Activated naive CD4-positive, alpha-beta T cell treated with anti-CD3 and anti-CD28 coated beads, Interleukin-2, amount 50 U/mL, for 72 hours (primary cell): ENCODE measurements at regions not wholly inside any gene's neighbourhood (a gene's known extent, or its start where the extent isn't known, plus 50 kb on each side); places are given as distances from the start of the nearest gene placed in this dataset.
"Not testable (repeated sequence)": the region's sequence is repeated elsewhere in the genome, so short reads cannot be mapped to it uniquely, and the experiment has no call there.

ENCODE experiments used
- ATAC-seq, 2 donors: fragments of 150-1000 bp; cut with Tn5 transposase; 2 replicates each; pipeline ENCODE4 v1.10.0; 2021; ENCODE audit warnings: mild to moderate bottlenecking in 2 of 2, moderate library complexity in 2 of 2
- DNase-seq, 2 donors: peaks; one replicate each; pipeline ENCODE4 v3.0.0; 2021 to 2022; ENCODE audit warnings: low spot score in 2 of 2
- H3K27ac Mint-ChIP-seq, 2 donors: one replicate each; pipeline ENCODE4 v1.8.0; 2022; ENCODE audit warnings: mild to moderate bottlenecking in 2 of 2, mixed read lengths in 2 of 2
- H3K36me3 Mint-ChIP-seq, 2 donors: one replicate each; pipeline ENCODE4 v1.8.0; 2022; ENCODE audit warnings: mixed read lengths in 2 of 2
- H3K9me3 Mint-ChIP-seq, 2 donors: one replicate each; pipeline ENCODE4 v1.8.0; 2022; ENCODE audit warnings: mixed read lengths in 2 of 2

GRCh38 chr7:19932549-19933249 lies 159.3 kb upstream of the TMEM196 start:
- Mint-ChIP-seq H3K9me3 (peaks cover 14 to 19% of the 10 kb centered on the region in 2 donors), H3K27ac (no peak overlapping the region), H3K36me3 (peaks cover 0 to 11% of the 10 kb centered on the region in 2 donors)
- ATAC-seq (no peak), DNase-seq (no peak)

GRCh38 chr7:19930851-19931250 lies 157.4 kb upstream of the TMEM196 start:
- ATAC-seq (no peak), DNase-seq (no peak)
- H3K9me3 Mint-ChIP-seq: peaks cover 9 to 14% of the 10 kb centered on the region in 2 donors
- no peak overlapping the region for H3K27ac Mint-ChIP-seq
- H3K36me3 Mint-ChIP-seq: peaks cover 0 to 6% of the 10 kb centered on the region in 2 donors

DNA sequence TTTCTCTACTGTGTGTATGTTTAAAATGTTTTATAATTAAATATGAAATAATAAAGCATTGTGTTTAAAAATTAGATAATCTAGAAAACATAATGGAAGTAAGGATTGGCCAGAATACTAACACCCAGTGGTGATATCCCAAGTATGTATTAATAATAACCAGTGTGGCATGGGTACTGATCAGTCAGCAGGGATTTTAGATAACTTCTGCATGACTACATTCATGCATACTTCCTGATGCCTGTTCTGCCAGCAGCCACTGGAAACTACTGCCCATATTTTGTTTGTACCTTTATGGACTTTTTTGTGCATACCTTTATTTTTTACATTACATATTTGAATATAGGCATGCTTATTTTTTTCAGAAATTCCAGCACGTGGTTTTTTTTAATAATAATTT lies 156.6 kb upstream of the TMEM196 start:
- Mint-ChIP-seq H3K36me3 (peaks cover 0 to 3% of the 10 kb centered on the region in 2 donors), H3K27ac (no peak overlapping the region), H3K9me3 (peaks cover 9 to 14% of the 10 kb centered on the region in 2 donors)
- DNase-seq: no peak
- no peak for ATAC-seq

GRCh38 chr7:19928247-19928646 lies 154.8 kb upstream of the TMEM196 start:
- ATAC-seq (peak in 1 of 2 donors; percentile 76), DNase-seq (no peak)
- Mint-ChIP-seq H3K9me3 (peaks cover 5 to 10% of the 10 kb centered on the region in 2 donors), H3K27ac (no peak overlapping the region), H3K36me3 (no peaks in the 10 kb centered on the region)

DNA sequence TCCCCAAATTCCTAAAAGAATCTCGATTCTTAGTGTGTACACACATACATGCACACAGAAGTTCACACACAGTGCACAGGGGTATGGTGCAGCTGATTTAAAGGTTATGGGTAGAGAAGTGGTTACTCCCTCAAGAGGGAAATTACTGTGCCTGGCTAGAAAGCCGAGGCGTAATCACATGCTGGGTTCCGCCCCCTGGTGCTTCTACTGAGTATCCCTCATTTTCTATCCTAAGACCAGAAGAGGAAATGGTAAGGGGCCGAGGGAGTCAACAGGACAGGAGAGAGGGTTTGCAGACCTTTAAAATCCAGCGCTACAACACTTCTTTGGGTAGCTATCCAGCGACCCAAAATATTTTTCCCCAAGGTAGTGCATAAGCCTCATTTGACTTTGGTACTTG lies 147.3 kb upstream of the TMEM196 start:
- Mint-ChIP-seq H3K9me3 (peaks cover 0 to 6% of the 10 kb centered on the region in 2 donors), H3K27ac (no peak overlapping the region), H3K36me3 (no peaks in the 10 kb centered on the region)
- DNase-seq: no peak
- ATAC-seq: no peak

DNA sequence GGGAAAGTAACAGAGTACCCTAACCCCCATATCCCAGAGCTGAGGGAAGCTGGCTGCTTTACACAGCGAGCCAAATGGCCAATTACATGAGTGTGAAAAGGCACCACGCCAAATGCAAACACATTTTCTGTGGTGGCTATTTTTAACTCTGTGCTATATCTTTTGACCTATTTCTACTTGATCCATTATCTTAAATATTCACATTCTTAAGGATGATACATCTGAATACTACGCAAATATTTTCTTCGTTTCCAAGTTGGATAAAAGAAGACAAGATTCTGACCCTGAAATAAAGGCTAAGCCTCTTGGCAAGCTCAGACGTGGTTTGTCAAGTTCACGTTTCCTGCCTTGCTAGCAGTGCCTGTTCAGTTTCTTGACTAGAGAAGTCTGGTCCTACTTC lies 146.7 kb upstream of the TMEM196 start:
- Mint-ChIP-seq H3K36me3 (no peaks in the 10 kb centered on the region), H3K9me3 (peaks cover 0 to 5% of the 10 kb centered on the region in 2 donors), H3K27ac (no peak overlapping the region)
- no peak for ATAC-seq
- DNase-seq: no peak

- no peak overlapping the region for H3K27ac Mint-ChIP-seq
- no peaks in the 10 kb centered on the region for H3K36me3 Mint-ChIP-seq
- ATAC-seq: no peak
- no peak for DNase-seq
- H3K9me3 Mint-ChIP-seq: peaks cover 3 to 5% of the 10 kb centered on the region in 2 donors
Observed at GRCh38 chr7:19919261-19920095, 146.1 kb upstream of the TMEM196 start.

GRCh38 chr7:19916046-19916445 lies 142.6 kb upstream of the TMEM196 start:
- DNase-seq (no peak), ATAC-seq (no peak)
- Mint-ChIP-seq H3K9me3 (peaks cover 0 to 6% of the 10 kb centered on the region in 2 donors), H3K27ac (no peak overlapping the region), H3K36me3 (no peaks in the 10 kb centered on the region)

DNA sequence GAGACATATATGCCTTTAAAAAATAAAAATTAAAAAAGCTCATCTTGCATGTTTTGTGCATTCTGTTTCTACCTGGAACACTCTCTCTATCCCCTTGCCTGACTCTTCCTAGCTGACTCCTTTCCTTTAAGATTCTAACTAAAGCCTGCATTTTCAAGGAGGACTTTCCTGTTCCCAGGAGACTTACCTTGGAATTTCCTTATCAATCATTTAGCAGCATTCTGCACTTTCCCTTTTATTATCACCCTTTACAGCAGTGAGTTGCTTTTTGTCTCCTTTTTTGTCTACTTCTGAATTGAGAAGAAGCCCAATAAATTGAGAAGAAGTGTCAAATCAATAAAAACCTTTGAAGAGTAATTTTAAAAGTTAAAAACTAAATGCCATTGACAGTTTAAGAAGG lies 142.2 kb upstream of the TMEM196 start:
- Mint-ChIP-seq H3K27ac (no peak overlapping the region), H3K9me3 (peaks cover 0 to 6% of the 10 kb centered on the region in 2 donors), H3K36me3 (no peaks in the 10 kb centered on the region)
- no peak for ATAC-seq
- no peak for DNase-seq

- H3K27ac Mint-ChIP-seq: no peak overlapping the region
- no peak for ATAC-seq
- DNase-seq: no peak
- H3K9me3 Mint-ChIP-seq: peaks cover 0 to 6% of the 10 kb centered on the region in 2 donors
- no peaks in the 10 kb centered on the region for H3K36me3 Mint-ChIP-seq
Observed at GRCh38 chr7:19914866-19915265, 141.4 kb upstream of the TMEM196 start.

GRCh38 chr7:19900118-19900517 lies 126.7 kb upstream of the TMEM196 start:
- Mint-ChIP-seq H3K9me3 (peaks cover 6 to 12% of the 10 kb centered on the region in 2 donors), H3K36me3 (no peaks in the 10 kb centered on the region), H3K27ac (no peak overlapping the region)
- ATAC-seq (no peak), DNase-seq (no peak)

DNA sequence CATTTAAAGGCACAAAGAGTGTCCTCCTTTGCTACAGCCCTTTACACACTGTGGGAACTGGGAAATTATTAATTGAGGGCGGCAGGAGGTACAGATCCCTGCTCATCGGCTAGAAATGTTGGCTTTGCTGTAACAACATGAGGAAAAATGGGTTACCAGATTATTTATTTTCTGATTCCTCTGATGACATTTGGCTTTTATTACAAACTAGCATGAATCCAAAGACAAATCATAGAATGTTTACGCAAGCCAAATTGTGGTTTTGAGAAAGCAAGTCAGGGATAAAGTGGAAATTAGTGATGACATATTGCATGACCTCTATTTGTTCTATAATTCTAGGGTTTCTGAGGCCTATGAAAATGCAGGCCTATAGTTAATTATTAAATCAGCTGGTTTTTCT lies 126.1 kb upstream of the TMEM196 start:
- no peak overlapping the region for H3K27ac Mint-ChIP-seq
- DNase-seq (no peak), ATAC-seq (no peak)
- H3K36me3 Mint-ChIP-seq: no peaks in the 10 kb centered on the region
- H3K9me3 Mint-ChIP-seq: peaks cover 8% of the 10 kb centered on the region in 2 donors

GRCh38 chr7:19882893-19883292 lies 109.5 kb upstream of the TMEM196 start:
- not testable (repeated sequence) for DNase-seq, H3K27ac Mint-ChIP-seq, ATAC-seq
- H3K36me3 Mint-ChIP-seq: peaks cover 5 to 11% of the 10 kb centered on the region in 2 donors
- H3K9me3 Mint-ChIP-seq: peaks cover 22 to 24% of the 10 kb centered on the region in 2 donors

DNA sequence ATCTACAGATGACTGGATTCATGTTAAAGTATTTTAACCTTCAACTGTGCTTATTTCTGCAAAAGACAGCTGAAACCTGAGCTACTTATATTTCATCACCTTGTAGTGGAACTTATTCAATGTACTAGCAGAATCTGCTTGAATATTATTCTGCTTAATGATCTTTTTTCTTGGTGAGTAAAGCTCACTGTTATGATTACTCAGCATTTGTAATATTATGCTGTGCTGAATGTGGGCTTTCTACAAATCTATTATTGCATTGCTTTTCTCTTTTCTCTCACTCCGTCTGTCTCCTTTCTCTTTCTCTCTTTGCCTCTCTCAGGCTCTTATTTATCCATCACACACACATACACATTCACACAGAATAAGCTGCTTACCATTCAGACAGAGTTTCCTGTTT lies 98.7 kb upstream of the TMEM196 start:
- no peak for ATAC-seq
- peaks cover 12 to 15% of the 10 kb centered on the region in 2 donors for H3K9me3 Mint-ChIP-seq

DNA sequence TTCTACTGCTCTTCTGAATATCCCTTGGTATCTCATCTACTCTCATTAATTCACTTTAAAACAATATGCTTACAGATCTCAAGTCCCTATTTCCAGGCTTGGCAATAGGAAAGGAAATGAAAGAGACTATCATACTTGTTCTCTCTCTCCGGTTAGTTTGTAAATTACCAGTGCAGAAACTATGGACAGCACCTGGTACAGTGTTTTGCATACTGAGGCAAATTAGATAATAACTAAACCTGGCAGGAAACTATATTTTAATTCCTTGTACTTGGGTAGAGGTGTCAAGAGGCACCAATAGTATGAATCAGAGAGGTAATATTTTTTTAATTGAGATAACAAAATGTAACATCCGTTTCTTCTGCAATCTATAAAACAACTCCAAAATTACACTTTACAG lies 97.7 kb upstream of the TMEM196 start:
- H3K27ac Mint-ChIP-seq: no peak overlapping the region
- no peak for DNase-seq
- ATAC-seq: no peak
- H3K9me3 Mint-ChIP-seq: peaks cover 12 to 15% of the 10 kb centered on the region in 2 donors
- no peaks in the 10 kb centered on the region for H3K36me3 Mint-ChIP-seq

More for the DNA sequence above, 98.7 kb upstream of the TMEM196 start:
- no peak overlapping the region for H3K27ac Mint-ChIP-seq
- H3K36me3 Mint-ChIP-seq: no peaks in the 10 kb centered on the region
- DNase-seq: no peak

- Mint-ChIP-seq H3K36me3 (no peaks in the 10 kb centered on the region), H3K9me3 (peaks cover 12 to 15% of the 10 kb centered on the region in 2 donors), H3K27ac (no peak overlapping the region)
- ATAC-seq: no peak
- DNase-seq: no peak
Observed at GRCh38 chr7:19869979-19870378, 96.6 kb upstream of the TMEM196 start.

DNA sequence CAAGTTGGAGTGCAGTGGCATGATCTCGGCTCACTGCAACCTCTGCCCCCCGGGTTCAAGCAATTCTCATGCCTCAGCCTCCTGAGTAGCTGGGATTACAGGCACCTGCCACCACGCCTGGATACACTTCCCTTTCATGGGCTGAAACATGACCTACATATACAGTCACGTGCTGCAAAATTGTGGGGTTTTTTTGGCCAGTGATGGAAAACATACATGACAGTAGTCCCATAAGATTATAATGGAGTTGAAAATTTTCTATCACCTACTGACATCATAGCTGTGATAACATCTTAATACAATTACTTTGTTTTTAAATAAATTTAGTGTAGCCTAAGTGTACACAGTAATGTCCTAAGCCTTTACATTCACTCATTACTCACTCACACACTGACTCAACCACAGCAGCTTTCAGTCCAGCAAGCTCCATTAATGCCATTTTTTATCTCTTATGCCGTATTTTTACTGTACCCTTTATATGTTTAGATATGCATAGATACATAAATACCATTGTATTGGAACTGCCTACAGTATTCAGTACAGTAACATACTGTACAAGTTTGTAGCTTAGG lies 79.9 kb upstream of the TMEM196 start:
- peaks cover 4 to 8% of the 10 kb centered on the region in 2 donors for H3K9me3 Mint-ChIP-seq
- H3K36me3 Mint-ChIP-seq: no peaks in the 10 kb centered on the region
- H3K27ac Mint-ChIP-seq: no peak overlapping the region
- no peak for ATAC-seq
- DNase-seq: no peak
